Upper lobe of left lung (tissue), 6 donors: ENCODE measurements at regions not wholly inside any gene's neighbourhood (a gene's known extent, or its start where the extent isn't known, plus 50 kb on each side); places are given as distances from the start of the nearest gene placed in this dataset.
A peak's percentile ranks its signal among the peaks of the same experiment; 100 is the strongest.
"Not testable (repeated sequence)": the region's sequence is repeated elsewhere in the genome, so short reads cannot be mapped to it uniquely, and the experiment has no call there.

ENCODE experiments used
- ATAC-seq, 2 donors: fragments of 200-7000 bp; cut with Tn5 transposase; one replicate each; pipeline ENCODE4 v1.9.1; 2022; ENCODE audit warnings: mild to moderate bottlenecking in 2 of 2, moderate library complexity in 2 of 2; ENCODE audit not compliant: low FRiP score in 2 of 2
- DNase-seq, 2 donors: peaks; one replicate each; pipeline ENCODE4 v3.0.0-alpha.2; 2019 to 2020
- H3K27ac ChIP-seq, 4 donors: fragments of 200-600 bp; sonication (generic); one replicate each; pipeline ENCODE4 v1.5.1; 2016 to 2019
- H3K27me3 ChIP-seq, 4 donors: fragments of 200-600 bp; sonication (generic); one replicate each; pipeline ENCODE4 v1.5.1; 2017 to 2019
- H3K36me3 ChIP-seq, 4 donors: fragments of 200-600 bp; sonication (generic); one replicate each; pipeline ENCODE4 v1.5.1; 2016 to 2019
- H3K4me1 ChIP-seq, 4 donors: fragments of 200-600 bp; sonication (generic); one replicate each; pipeline ENCODE4 v1.5.1; 2018 to 2019
- H3K4me3 ChIP-seq, 4 donors: fragments of 200-600 bp; sonication (generic); one replicate each; pipeline ENCODE4 v1.5.1; 2017 to 2019; ENCODE audit warnings: mild to moderate bottlenecking in 2 of 4, moderate library complexity in 1 of 4
- H3K9me3 ChIP-seq, 4 donors: fragments of 200-600 bp; sonication (generic); one replicate each; pipeline ENCODE4 v1.5.1; 2018 to 2019
- CTCF ChIP-seq, 6 experiments: fragments of 450-650 bp in 4 of 6; fragments of 200-600 bp in 2 of 6; sonication (generic) in 2 of 6; IDR thresholded peaks; one replicate each; pipeline ENCODE4 v1.5.1; 2016 to 2019; ENCODE audit warnings: antibody characterized with exemption in 6 of 6
- EP300 ChIP-seq, 4 donors: sonication (generic); formaldehyde crosslinking; IDR thresholded peaks; one replicate each; pipeline ENCODE4 v1.5.1; 2017; ENCODE audit warnings: antibody characterized with exemption in 4 of 4, control low read depth in 2 of 4
- POLR2A ChIP-seq, 4 donors: fragments of 450-650 bp; IDR thresholded peaks; one replicate each; pipeline ENCODE4 v1.5.1; 2016 to 2017; ENCODE audit warnings: antibody characterized with exemption in 4 of 4, mild to moderate bottlenecking in 2 of 4
- POLR2AphosphoS5 ChIP-seq, 2 donors: sonication (generic); formaldehyde crosslinking; IDR thresholded peaks; one replicate each; pipeline ENCODE4 v1.5.1; 2017; ENCODE audit warnings: antibody characterized with exemption in 2 of 2
- WGBS, 2 donors: methylation state at CpG; one replicate each; pipeline ENCODE4 v1.1.5; 2017 to 2018; 5-methylcytosine and 5-hydroxymethylcytosine counted together
- donor health status: DM: no; HTN: no; CAD: no; lungs with moderate emphysema.
- donor health status: DM: no; HTN: yes; CAD: no; lungs with severe emphysema.

GRCh38 chr4:17010426-17011087 lies 112.1 kb upstream of the LDB2 start:
- TF ChIP-seq POLR2A (IDR thresholded peaks at IDR 0.05) (no peak), EP300 (IDR thresholded peaks at IDR 0.05) (no peak), CTCF (IDR thresholded peaks at IDR 0.05) (no peak), POLR2AphosphoS5 (IDR thresholded peaks at IDR 0.05) (no peak)
- ATAC-seq (no peak), DNase-seq (peak in 1 of 2 donors; percentile 9)
- Histone ChIP-seq H3K27ac (no peak overlapping the region), H3K9me3 (no peaks in the 10 kb centered on the region), H3K36me3 (no peaks in the 10 kb centered on the region), H3K4me1 (no peaks in the 10 kb centered on the region), H3K4me3 (no peak overlapping the region), H3K27me3 (no peaks in the 10 kb centered on the region)
- 89 to 93% methylated on average over 13 of the region's 13 CpGs for WGBS, 2 donors

- WGBS, 2 donors, result 79 to 84% methylated on average over 10 of the region's 10 CpGs
- ATAC-seq (no peak), DNase-seq (no peak)
- H3K9me3 ChIP-seq, result no peaks in the 10 kb centered on the region
- H3K27ac ChIP-seq, result no peak overlapping the region
- no peak overlapping the region for H3K4me3 ChIP-seq
- no peak for TF ChIP-seq POLR2A (IDR thresholded peaks at IDR 0.05)
- TF ChIP-seq CTCF (IDR thresholded peaks at IDR 0.05), result no peak
- TF ChIP-seq POLR2AphosphoS5 (IDR thresholded peaks at IDR 0.05), result no peak
- TF ChIP-seq EP300 (IDR thresholded peaks at IDR 0.05), result no peak
- H3K27me3 ChIP-seq, result no peaks in the 10 kb centered on the region
- no peaks in the 10 kb centered on the region for H3K36me3 ChIP-seq
- H3K4me1 ChIP-seq, result no peaks in the 10 kb centered on the region
Measured at GRCh38 chr4:17009871-17010367, 111.5 kb upstream of the LDB2 start.

GRCh38 chr4:17008834-17009345 lies 110.4 kb upstream of the LDB2 start:
- no peak overlapping the region for H3K27ac ChIP-seq
- ATAC-seq (no peak), DNase-seq (no peak)
- H3K36me3 ChIP-seq, result no peaks in the 10 kb centered on the region
- 87 to 94% methylated on average over 2 of the region's 2 CpGs for WGBS, 2 donors
- no peaks in the 10 kb centered on the region for H3K9me3 ChIP-seq
- no peak overlapping the region for H3K4me3 ChIP-seq
- H3K27me3 ChIP-seq, result no peaks in the 10 kb centered on the region
- TF ChIP-seq POLR2AphosphoS5 (IDR thresholded peaks at IDR 0.05) (no peak), POLR2A (IDR thresholded peaks at IDR 0.05) (no peak), EP300 (IDR thresholded peaks at IDR 0.05) (no peak), CTCF (IDR thresholded peaks at IDR 0.05) (no peak)
- no peaks in the 10 kb centered on the region for H3K4me1 ChIP-seq

- H3K27ac ChIP-seq, H3K9me3 ChIP-seq, H3K4me3 ChIP-seq, ATAC-seq, H3K36me3 ChIP-seq, H3K4me1 ChIP-seq, DNase-seq, H3K27me3 ChIP-seq: not testable (repeated sequence)
- WGBS, 2 donors, result 85 to 87% methylated on average over 16 of the region's 16 CpGs
Measured at GRCh38 chr4:17003606-17004392, 105.4 kb upstream of the LDB2 start.

GRCh38 chr4:16995451-16995850 lies 97.0 kb upstream of the LDB2 start:
- WGBS, 2 donors, result 58 to 62% methylated on average over 1 of the region's 1 CpG
- Histone ChIP-seq H3K27ac (no peak overlapping the region), H3K27me3 (no peaks in the 10 kb centered on the region), H3K4me1 (no peaks in the 10 kb centered on the region), H3K36me3 (no peaks in the 10 kb centered on the region), H3K9me3 (no peaks in the 10 kb centered on the region), H3K4me3 (no peak overlapping the region)
- TF ChIP-seq POLR2AphosphoS5 (IDR thresholded peaks at IDR 0.05) (no peak), CTCF (IDR thresholded peaks at IDR 0.05) (no peak), EP300 (IDR thresholded peaks at IDR 0.05) (no peak), POLR2A (IDR thresholded peaks at IDR 0.05) (no peak)
- no peak for DNase-seq
- no peak for ATAC-seq
